H1 (cell line): ENCODE measurements at regions not wholly inside any gene's neighbourhood (a gene's known extent, or its start where the extent isn't known, plus 50 kb on each side); places are given as distances from the start of the nearest gene placed in this dataset.

Experiments used
- TF ChIP-seq, protein P1 (sequence below): fragments of 300-600 bp; sonication (generic); IDR thresholded peaks from 2 replicates; pipeline ENCODE4 v1.7.1; 2012; ENCODE audit warnings: low read length, moderate library complexity, mild to moderate bottlenecking, inconsistent platforms; ENCODE audit not compliant: insufficient replicate concordance

DNA sequence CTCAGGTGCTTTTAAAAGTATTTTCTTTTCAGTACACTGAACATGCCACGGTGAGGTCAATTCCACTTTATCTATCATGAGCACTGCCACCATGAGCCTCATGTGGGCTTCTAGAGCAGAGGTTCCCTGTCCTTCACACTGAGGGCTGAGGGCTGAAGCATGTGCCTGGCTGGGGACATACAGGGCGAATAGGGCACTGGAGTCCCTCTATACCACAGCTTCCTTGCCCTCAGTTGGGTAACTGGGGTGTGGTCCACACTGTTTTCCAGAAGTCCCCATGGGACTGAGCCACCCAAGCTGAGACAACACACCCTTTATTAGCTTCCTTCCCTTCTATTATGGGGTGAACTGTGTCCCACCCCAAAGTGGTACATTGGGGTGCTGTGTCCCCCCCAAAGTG, 172.2 kb upstream of the ID2 start (continued):
- TF ChIP-seq, protein P1, sequence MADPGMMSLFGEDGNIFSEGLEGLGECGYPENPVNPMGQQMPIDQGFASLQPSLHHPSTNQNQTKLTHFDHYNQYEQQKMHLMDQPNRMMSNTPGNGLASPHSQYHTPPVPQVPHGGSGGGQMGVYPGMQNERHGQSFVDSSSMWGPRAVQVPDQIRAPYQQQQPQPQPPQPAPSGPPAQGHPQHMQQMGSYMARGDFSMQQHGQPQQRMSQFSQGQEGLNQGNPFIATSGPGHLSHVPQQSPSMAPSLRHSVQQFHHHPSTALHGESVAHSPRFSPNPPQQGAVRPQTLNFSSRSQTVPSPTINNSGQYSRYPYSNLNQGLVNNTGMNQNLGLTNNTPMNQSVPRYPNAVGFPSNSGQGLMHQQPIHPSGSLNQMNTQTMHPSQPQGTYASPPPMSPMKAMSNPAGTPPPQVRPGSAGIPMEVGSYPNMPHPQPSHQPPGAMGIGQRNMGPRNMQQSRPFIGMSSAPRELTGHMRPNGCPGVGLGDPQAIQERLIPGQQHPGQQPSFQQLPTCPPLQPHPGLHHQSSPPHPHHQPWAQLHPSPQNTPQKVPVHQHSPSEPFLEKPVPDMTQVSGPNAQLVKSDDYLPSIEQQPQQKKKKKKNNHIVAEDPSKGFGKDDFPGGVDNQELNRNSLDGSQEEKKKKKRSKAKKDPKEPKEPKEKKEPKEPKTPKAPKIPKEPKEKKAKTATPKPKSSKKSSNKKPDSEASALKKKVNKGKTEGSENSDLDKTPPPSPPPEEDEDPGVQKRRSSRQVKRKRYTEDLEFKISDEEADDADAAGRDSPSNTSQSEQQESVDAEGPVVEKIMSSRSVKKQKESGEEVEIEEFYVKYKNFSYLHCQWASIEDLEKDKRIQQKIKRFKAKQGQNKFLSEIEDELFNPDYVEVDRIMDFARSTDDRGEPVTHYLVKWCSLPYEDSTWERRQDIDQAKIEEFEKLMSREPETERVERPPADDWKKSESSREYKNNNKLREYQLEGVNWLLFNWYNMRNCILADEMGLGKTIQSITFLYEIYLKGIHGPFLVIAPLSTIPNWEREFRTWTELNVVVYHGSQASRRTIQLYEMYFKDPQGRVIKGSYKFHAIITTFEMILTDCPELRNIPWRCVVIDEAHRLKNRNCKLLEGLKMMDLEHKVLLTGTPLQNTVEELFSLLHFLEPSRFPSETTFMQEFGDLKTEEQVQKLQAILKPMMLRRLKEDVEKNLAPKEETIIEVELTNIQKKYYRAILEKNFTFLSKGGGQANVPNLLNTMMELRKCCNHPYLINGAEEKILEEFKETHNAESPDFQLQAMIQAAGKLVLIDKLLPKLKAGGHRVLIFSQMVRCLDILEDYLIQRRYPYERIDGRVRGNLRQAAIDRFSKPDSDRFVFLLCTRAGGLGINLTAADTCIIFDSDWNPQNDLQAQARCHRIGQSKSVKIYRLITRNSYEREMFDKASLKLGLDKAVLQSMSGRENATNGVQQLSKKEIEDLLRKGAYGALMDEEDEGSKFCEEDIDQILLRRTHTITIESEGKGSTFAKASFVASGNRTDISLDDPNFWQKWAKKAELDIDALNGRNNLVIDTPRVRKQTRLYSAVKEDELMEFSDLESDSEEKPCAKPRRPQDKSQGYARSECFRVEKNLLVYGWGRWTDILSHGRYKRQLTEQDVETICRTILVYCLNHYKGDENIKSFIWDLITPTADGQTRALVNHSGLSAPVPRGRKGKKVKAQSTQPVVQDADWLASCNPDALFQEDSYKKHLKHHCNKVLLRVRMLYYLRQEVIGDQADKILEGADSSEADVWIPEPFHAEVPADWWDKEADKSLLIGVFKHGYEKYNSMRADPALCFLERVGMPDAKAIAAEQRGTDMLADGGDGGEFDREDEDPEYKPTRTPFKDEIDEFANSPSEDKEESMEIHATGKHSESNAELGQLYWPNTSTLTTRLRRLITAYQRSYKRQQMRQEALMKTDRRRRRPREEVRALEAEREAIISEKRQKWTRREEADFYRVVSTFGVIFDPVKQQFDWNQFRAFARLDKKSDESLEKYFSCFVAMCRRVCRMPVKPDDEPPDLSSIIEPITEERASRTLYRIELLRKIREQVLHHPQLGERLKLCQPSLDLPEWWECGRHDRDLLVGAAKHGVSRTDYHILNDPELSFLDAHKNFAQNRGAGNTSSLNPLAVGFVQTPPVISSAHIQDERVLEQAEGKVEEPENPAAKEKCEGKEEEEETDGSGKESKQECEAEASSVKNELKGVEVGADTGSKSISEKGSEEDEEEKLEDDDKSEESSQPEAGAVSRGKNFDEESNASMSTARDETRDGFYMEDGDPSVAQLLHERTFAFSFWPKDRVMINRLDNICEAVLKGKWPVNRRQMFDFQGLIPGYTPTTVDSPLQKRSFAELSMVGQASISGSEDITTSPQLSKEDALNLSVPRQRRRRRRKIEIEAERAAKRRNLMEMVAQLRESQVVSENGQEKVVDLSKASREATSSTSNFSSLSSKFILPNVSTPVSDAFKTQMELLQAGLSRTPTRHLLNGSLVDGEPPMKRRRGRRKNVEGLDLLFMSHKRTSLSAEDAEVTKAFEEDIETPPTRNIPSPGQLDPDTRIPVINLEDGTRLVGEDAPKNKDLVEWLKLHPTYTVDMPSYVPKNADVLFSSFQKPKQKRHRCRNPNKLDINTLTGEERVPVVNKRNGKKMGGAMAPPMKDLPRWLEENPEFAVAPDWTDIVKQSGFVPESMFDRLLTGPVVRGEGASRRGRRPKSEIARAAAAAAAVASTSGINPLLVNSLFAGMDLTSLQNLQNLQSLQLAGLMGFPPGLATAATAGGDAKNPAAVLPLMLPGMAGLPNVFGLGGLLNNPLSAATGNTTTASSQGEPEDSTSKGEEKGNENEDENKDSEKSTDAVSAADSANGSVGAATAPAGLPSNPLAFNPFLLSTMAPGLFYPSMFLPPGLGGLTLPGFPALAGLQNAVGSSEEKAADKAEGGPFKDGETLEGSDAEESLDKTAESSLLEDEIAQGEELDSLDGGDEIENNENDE, result no peak
